ENCODE measurements at regions not wholly inside any gene's neighbourhood (a gene's known extent, or its start where the extent isn't known, plus 50 kb on each side); places are given as distances from the start of the nearest gene placed in this dataset.

GRCh38 chr12:19912991-19913390 is 455.3 kb upstream of the PDE3A start:
- no CpG with 5 or more reads among the region's 5 CpGs for WGBS, 2 donors (ENCODE audit: extremely low coverage in 2 of 2, insufficient read length in 2 of 2, insufficient replicate concordance in 1 of 2)
- Histone ChIP-seq H2BK120ac (ENCODE audit: low read depth, low read length) (no peak overlapping the region), H4K91ac (ENCODE audit: low read depth, low read length, poor library complexity) (no peak overlapping the region), H3K9me3 (replicated peaks in 1 of 2; ENCODE audit: control insufficient read depth in 2 of 2, insufficient read depth in 1 of 2, low read depth in 1 of 2, low read length in 2 of 2) (no peaks in the 10 kb centered on the region), H3K36me3 (replicated peaks in 1 of 2; ENCODE audit: control insufficient read depth in 2 of 2, insufficient read depth in 2 of 2, low read length in 2 of 2) (no peaks in the 10 kb centered on the region), H3K79me1 (ENCODE audit: low read depth, low read length) (no peaks in the 10 kb centered on the region), H3K27me3 (ENCODE audit: control insufficient read depth in 3 of 3, insufficient read depth in 3 of 3, low read depth in 1 of 3, low read length in 3 of 3) (no peaks in the 10 kb centered on the region), H4K8ac (ENCODE audit: low read depth, low read length) (no peak overlapping the region), H3K23ac (ENCODE audit: low read depth, low read length, poor library complexity) (no peak overlapping the region), H2AK5ac (ENCODE audit: low read depth, low read length) (no peak overlapping the region), H3K4me2 (ENCODE audit: insufficient read depth, low read length, poor library complexity, severe bottlenecking) (no peak overlapping the region), H2BK5ac (ENCODE audit: low read length) (no peak overlapping the region), H3K4me1 (ENCODE audit: control insufficient read depth in 2 of 2, insufficient read depth in 1 of 2, low read depth in 1 of 2, low read length in 2 of 2) (peaks cover 7 to 9% of the 10 kb centered on the region in 2 donors), H3K18ac (ENCODE audit: low read length) (no peak overlapping the region), H3K27ac (replicated peaks; ENCODE audit: low read length) (no peak overlapping the region), H2BK15ac (ENCODE audit: low read length) (no peak overlapping the region), H3K4ac (ENCODE audit: low read length) (no peak overlapping the region), H3K9ac (ENCODE audit: low read depth, low read length, poor library complexity) (no peak overlapping the region), H2BK12ac (ENCODE audit: low read length) (no peak overlapping the region), H2AFZ (ENCODE audit: low read length) (no peak overlapping the region), H3K4me3 (ENCODE audit: low read length in 2 of 2) (no peak overlapping the region), H3K14ac (ENCODE audit: low read length) (no peak overlapping the region)
- no peak for DNase-seq (ENCODE audit: low spot score)

- H3K4me3 ChIP-seq (ENCODE audit: low read length in 2 of 2), result no peak overlapping the region
These were observed 452.7 kb upstream of the PDE3A start for GRCh38 chr12:19915392-19916195.

GRCh38 chr12:19916196-19916753 is 452.1 kb upstream of the PDE3A start:
- H3K4me3 ChIP-seq (ENCODE audit: low read length in 2 of 2), result no peak overlapping the region
- peaks cover 7 to 9% of the 10 kb centered on the region in 2 donors for H3K4me1 ChIP-seq (ENCODE audit: control insufficient read depth in 2 of 2, insufficient read depth in 1 of 2, low read depth in 1 of 2, low read length in 2 of 2)
- H3K4ac ChIP-seq (ENCODE audit: low read length), result no peak overlapping the region
- no peak for DNase-seq (ENCODE audit: low spot score)
- no CpG with 5 or more reads among the region's 1 CpG for WGBS, 2 donors (ENCODE audit: extremely low coverage in 2 of 2, insufficient read length in 2 of 2, insufficient replicate concordance in 1 of 2)
- H2BK120ac ChIP-seq (ENCODE audit: low read depth, low read length), result no peak overlapping the region
- H4K91ac ChIP-seq (ENCODE audit: low read depth, low read length, poor library complexity), result no peak overlapping the region
- no peak overlapping the region for H3K27ac ChIP-seq (replicated peaks; ENCODE audit: low read length)
- no peak overlapping the region for H3K14ac ChIP-seq (ENCODE audit: low read length)
- H2BK12ac ChIP-seq (ENCODE audit: low read length), result no peak overlapping the region
- H3K79me1 ChIP-seq (ENCODE audit: low read depth, low read length), result no peaks in the 10 kb centered on the region
- H3K4me2 ChIP-seq (ENCODE audit: insufficient read depth, low read length, poor library complexity, severe bottlenecking), result no peak overlapping the region
- H3K27me3 ChIP-seq (ENCODE audit: control insufficient read depth in 3 of 3, insufficient read depth in 3 of 3, low read depth in 1 of 3, low read length in 3 of 3), result no peaks in the 10 kb centered on the region
- no peak overlapping the region for H2BK15ac ChIP-seq (ENCODE audit: low read length)
- H2BK5ac ChIP-seq (ENCODE audit: low read length), result no peak overlapping the region
- H2AFZ ChIP-seq (ENCODE audit: low read length), result peak overlapping the region; percentile 32
- no peak overlapping the region for H3K9ac ChIP-seq (ENCODE audit: low read depth, low read length, poor library complexity)
- H3K18ac ChIP-seq (ENCODE audit: low read length), result no peak overlapping the region
- peaks cover 0 to 2% of the 10 kb centered on the region in 2 donors for H3K36me3 ChIP-seq (replicated peaks in 1 of 2; ENCODE audit: control insufficient read depth in 2 of 2, insufficient read depth in 2 of 2, low read length in 2 of 2)
- H3K23ac ChIP-seq (ENCODE audit: low read depth, low read length, poor library complexity), result no peak overlapping the region
- no peak overlapping the region for H2AK5ac ChIP-seq (ENCODE audit: low read depth, low read length)
- no peak overlapping the region for H4K8ac ChIP-seq (ENCODE audit: low read depth, low read length)
- H3K9me3 ChIP-seq (replicated peaks in 1 of 2; ENCODE audit: control insufficient read depth in 2 of 2, insufficient read depth in 1 of 2, low read depth in 1 of 2, low read length in 2 of 2), result no peaks in the 10 kb centered on the region

More at GRCh38 chr12:19915392-19916195, 452.7 kb upstream of the PDE3A start:
- H3K36me3 ChIP-seq (replicated peaks in 1 of 2; ENCODE audit: control insufficient read depth in 2 of 2, insufficient read depth in 2 of 2, low read length in 2 of 2), result peaks cover 0 to 2% of the 10 kb centered on the region in 2 donors
- peak overlapping the region; percentile 32 for H2AFZ ChIP-seq (ENCODE audit: low read length)
- H4K8ac ChIP-seq (ENCODE audit: low read depth, low read length), result no peak overlapping the region
- no peak overlapping the region for H3K9ac ChIP-seq (ENCODE audit: low read depth, low read length, poor library complexity)
- no peak overlapping the region for H3K18ac ChIP-seq (ENCODE audit: low read length)
- H3K4me2 ChIP-seq (ENCODE audit: insufficient read depth, low read length, poor library complexity, severe bottlenecking), result no peak overlapping the region
- H3K14ac ChIP-seq (ENCODE audit: low read length), result no peak overlapping the region
- DNase-seq (ENCODE audit: low spot score), result peak; percentile 40
- no peak overlapping the region for H3K4ac ChIP-seq (ENCODE audit: low read length)
- 100% methylated on average over 1 of the region's 3 CpGs; no CpG with 5 or more reads in 1 of the 2 donors for WGBS, 2 donors (ENCODE audit: extremely low coverage in 2 of 2, insufficient read length in 2 of 2, insufficient replicate concordance in 1 of 2)
- peak overlapping the region; percentile 38 for H3K27ac ChIP-seq (replicated peaks; ENCODE audit: low read length)
- no peak overlapping the region for H3K23ac ChIP-seq (ENCODE audit: low read depth, low read length, poor library complexity)
- H2AK5ac ChIP-seq (ENCODE audit: low read depth, low read length), result no peak overlapping the region
- H2BK15ac ChIP-seq (ENCODE audit: low read length), result no peak overlapping the region
- H3K4me1 ChIP-seq (ENCODE audit: control insufficient read depth in 2 of 2, insufficient read depth in 1 of 2, low read depth in 1 of 2, low read length in 2 of 2), result peaks cover 7 to 9% of the 10 kb centered on the region in 2 donors
- no peak overlapping the region for H2BK120ac ChIP-seq (ENCODE audit: low read depth, low read length)
- no peaks in the 10 kb centered on the region for H3K9me3 ChIP-seq (replicated peaks in 1 of 2; ENCODE audit: control insufficient read depth in 2 of 2, insufficient read depth in 1 of 2, low read depth in 1 of 2, low read length in 2 of 2)
- no peak overlapping the region for H4K91ac ChIP-seq (ENCODE audit: low read depth, low read length, poor library complexity)
- H3K27me3 ChIP-seq (ENCODE audit: control insufficient read depth in 3 of 3, insufficient read depth in 3 of 3, low read depth in 1 of 3, low read length in 3 of 3), result no peaks in the 10 kb centered on the region
- no peak overlapping the region for H2BK5ac ChIP-seq (ENCODE audit: low read length)
- H3K79me1 ChIP-seq (ENCODE audit: low read depth, low read length), result no peaks in the 10 kb centered on the region
- H2BK12ac ChIP-seq (ENCODE audit: low read length), result no peak overlapping the region

DNA sequence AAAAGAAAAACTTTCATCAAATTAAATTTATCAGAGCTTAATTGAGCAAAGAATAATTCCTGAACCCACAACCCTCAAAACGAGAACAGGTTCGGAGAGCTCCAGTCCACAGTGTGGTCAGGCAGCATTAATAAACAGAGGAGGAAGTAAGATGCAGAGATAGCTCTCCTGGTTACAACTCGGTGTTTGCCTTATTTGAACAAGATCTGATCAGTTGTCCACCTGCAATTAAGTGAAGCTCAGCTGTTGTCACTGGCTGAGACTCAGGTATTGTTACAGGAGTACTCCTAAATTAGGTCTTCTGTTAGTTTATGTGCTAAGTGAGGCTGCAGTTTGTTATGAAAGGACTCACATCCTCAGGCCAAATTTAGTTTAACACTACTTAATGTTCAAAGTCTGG is 451.4 kb upstream of the PDE3A start:
- H3K14ac ChIP-seq (ENCODE audit: low read length), result no peak overlapping the region
- no peak overlapping the region for H2AFZ ChIP-seq (ENCODE audit: low read length)
- H3K4me1 ChIP-seq (ENCODE audit: control insufficient read depth in 2 of 2, insufficient read depth in 1 of 2, low read depth in 1 of 2, low read length in 2 of 2), result peaks cover 7 to 9% of the 10 kb centered on the region in 2 donors
- no peak overlapping the region for H2BK120ac ChIP-seq (ENCODE audit: low read depth, low read length)
- no peak overlapping the region for H2BK5ac ChIP-seq (ENCODE audit: low read length)
- H2BK12ac ChIP-seq (ENCODE audit: low read length), result no peak overlapping the region
- H3K9ac ChIP-seq (ENCODE audit: low read depth, low read length, poor library complexity), result no peak overlapping the region
- no peak for DNase-seq (ENCODE audit: low spot score)
- H3K9me3 ChIP-seq (replicated peaks in 1 of 2; ENCODE audit: control insufficient read depth in 2 of 2, insufficient read depth in 1 of 2, low read depth in 1 of 2, low read length in 2 of 2), result no peaks in the 10 kb centered on the region
- H4K8ac ChIP-seq (ENCODE audit: low read depth, low read length), result no peak overlapping the region
- no peak overlapping the region for H3K4ac ChIP-seq (ENCODE audit: low read length)
- peaks cover 0 to 2% of the 10 kb centered on the region in 2 donors for H3K36me3 ChIP-seq (replicated peaks in 1 of 2; ENCODE audit: control insufficient read depth in 2 of 2, insufficient read depth in 2 of 2, low read length in 2 of 2)
- H3K79me1 ChIP-seq (ENCODE audit: low read depth, low read length), result no peaks in the 10 kb centered on the region
- WGBS, 2 donors (ENCODE audit: extremely low coverage in 2 of 2, insufficient read length in 2 of 2, insufficient replicate concordance in 1 of 2), result no CpG with 5 or more reads among the region's 3 CpGs
- no peak overlapping the region for H2AK5ac ChIP-seq (ENCODE audit: low read depth, low read length)
- H3K27me3 ChIP-seq (ENCODE audit: control insufficient read depth in 3 of 3, insufficient read depth in 3 of 3, low read depth in 1 of 3, low read length in 3 of 3), result no peaks in the 10 kb centered on the region
- no peak overlapping the region for H3K4me3 ChIP-seq (ENCODE audit: low read length in 2 of 2)
- no peak overlapping the region for H3K23ac ChIP-seq (ENCODE audit: low read depth, low read length, poor library complexity)
- H4K91ac ChIP-seq (ENCODE audit: low read depth, low read length, poor library complexity), result no peak overlapping the region
- no peak overlapping the region for H3K18ac ChIP-seq (ENCODE audit: low read length)
- no peak overlapping the region for H3K27ac ChIP-seq (replicated peaks; ENCODE audit: low read length)
- H3K4me2 ChIP-seq (ENCODE audit: insufficient read depth, low read length, poor library complexity, severe bottlenecking), result no peak overlapping the region
- H2BK15ac ChIP-seq (ENCODE audit: low read length), result no peak overlapping the region
